CD14-positive monocyte (primary cell): ENCODE measurements at regions not wholly inside any gene's neighbourhood (a gene's known extent, or its start where the extent isn't known, plus 50 kb on each side); places are given as distances from the start of the nearest gene placed in this dataset.

ENCODE experiments used
- DNase-seq, 3 donors: peaks; one replicate each; pipeline ENCODE4 v3.0.0-alpha.2; 2011 to 2022
- H2AFZ ChIP-seq: 2 replicates; pipeline ENCODE4 v1.6.0; 2012; ENCODE audit warnings: mild to moderate bottlenecking, low read depth, low read length, inconsistent platforms; ENCODE audit not compliant: insufficient read depth, poor library complexity, severe bottlenecking
- H3K27ac ChIP-seq, 2 donors: 1 replicate in 1 of 2; 2 replicates in 1 of 2; pipeline ENCODE4 v1.5.1; 2012 to 2013; ENCODE audit warnings: low read length in 2 of 2, control low read depth in 1 of 2, inconsistent platforms in 1 of 2, low read depth in 1 of 2, mild to moderate bottlenecking in 1 of 2
- H3K27me3 ChIP-seq, 2 donors: one replicate each; pipeline versions ENCODE4 v1.6.0 to v1.6.1; 2011 to 2013; ENCODE audit warnings: low read length in 2 of 2; ENCODE audit not compliant: control insufficient read depth in 2 of 2, insufficient read depth in 2 of 2
- H3K36me3 ChIP-seq, 2 donors: replicated peaks in 1 of 2; 1 replicate in 1 of 2; 2 replicates in 1 of 2; pipeline versions ENCODE4 v1.5.1 to v1.6.1; 2012 to 2013; ENCODE audit warnings: low read length in 2 of 2, control low read depth in 1 of 2, inconsistent platforms in 1 of 2, mild to moderate bottlenecking in 1 of 2; ENCODE audit not compliant: insufficient read depth in 2 of 2, control insufficient read depth in 1 of 2
- H3K4me1 ChIP-seq, 2 donors: 1 replicate in 1 of 2; 2 replicates in 1 of 2; pipeline versions ENCODE4 v1.5.1 to v1.6.1; 2012 to 2013; ENCODE audit warnings: low read length in 2 of 2, control low read depth in 1 of 2, inconsistent platforms in 1 of 2, mild to moderate bottlenecking in 1 of 2, moderate library complexity in 1 of 2; ENCODE audit not compliant: insufficient read depth in 2 of 2, control insufficient read depth in 1 of 2
- H3K4me2 ChIP-seq: replicated peaks from 2 replicates; pipeline ENCODE3; 2012; ENCODE audit warnings: low read length, moderate library complexity, mild to moderate bottlenecking; ENCODE audit not compliant: poor library complexity, severe bottlenecking; ENCODE audit errors: extremely low read depth
- H3K4me3 ChIP-seq, 3 experiments: fragments of 200-600 bp in 1 of 3; sonication (generic) in 1 of 3; replicated peaks in 1 of 3; 1 replicate in 2 of 3; 2 replicates in 1 of 3; pipeline ENCODE4 v1.5.1; 2011 to 2013; ENCODE audit warnings: low read length in 3 of 3, mild to moderate bottlenecking in 3 of 3, control low read depth in 2 of 3, low read depth in 2 of 3, inconsistent platforms in 1 of 3, moderate library complexity in 1 of 3
- H3K79me2 ChIP-seq: 2 replicates; pipeline ENCODE4 v1.6.0; 2012; ENCODE audit warnings: mild to moderate bottlenecking, control low read depth, inconsistent platforms, low read length, moderate library complexity; ENCODE audit not compliant: insufficient read depth
- H3K9ac ChIP-seq: 2 replicates; pipeline ENCODE4 v1.6.0; 2017; ENCODE audit warnings: low read length, mild to moderate bottlenecking; ENCODE audit not compliant: insufficient read depth, poor library complexity, severe bottlenecking
- H3K9me3 ChIP-seq, 2 donors: replicated peaks in 1 of 2; 1 replicate in 1 of 2; 2 replicates in 1 of 2; pipeline versions ENCODE4 v1.5.1 to v1.6.1; 2012 to 2013; ENCODE audit warnings: low read length in 2 of 2, control low read depth in 1 of 2; ENCODE audit not compliant: control insufficient read depth in 1 of 2, insufficient read depth in 1 of 2
- H4K20me1 ChIP-seq: 2 replicates; pipeline ENCODE4 v1.6.0; 2012; ENCODE audit warnings: mild to moderate bottlenecking, low read length, control low read depth, moderate library complexity; ENCODE audit not compliant: insufficient read depth
- H3K27ac Mint-ChIP-seq, 7 donors: one replicate each; pipeline ENCODE4 v1.8.0; 2020; ENCODE audit warnings: mild to moderate bottlenecking in 7 of 7, mixed read lengths in 7 of 7, moderate library complexity in 6 of 7, inconsistent platforms in 2 of 7
- H3K27me3 Mint-ChIP-seq, 3 donors: one replicate each; pipeline ENCODE4 v1.8.0; 2021 to 2022; ENCODE audit warnings: low read depth in 3 of 3, mild to moderate bottlenecking in 3 of 3, mixed read lengths in 3 of 3, moderate library complexity in 3 of 3, inconsistent platforms in 1 of 3
- H3K36me3 Mint-ChIP-seq, 2 donors: one replicate each; pipeline ENCODE4 v1.8.0; 2020; ENCODE audit warnings: mixed read lengths in 2 of 2, inconsistent platforms in 1 of 2, mild to moderate bottlenecking in 1 of 2
- H3K4me1 Mint-ChIP-seq: one replicate; pipeline ENCODE4 v1.8.0; 2020; ENCODE audit warnings: mild to moderate bottlenecking, mixed read lengths
- H3K4me3 Mint-ChIP-seq, 2 donors: one replicate each; pipeline ENCODE4 v1.8.0; 2020; ENCODE audit warnings: mild to moderate bottlenecking in 2 of 2, mixed read lengths in 2 of 2, moderate library complexity in 1 of 2
- H3K9me3 Mint-ChIP-seq, 7 donors: one replicate each; pipeline ENCODE4 v1.8.0; 2020 to 2022; ENCODE audit warnings: mixed read lengths in 7 of 7, mild to moderate bottlenecking in 6 of 7, moderate library complexity in 6 of 7, inconsistent platforms in 2 of 7
- WGBS: methylation state at CpG from one replicate; pipeline ENCODE4 v1.1.5; 2013; ENCODE audit warnings: missing lambda C conversion rate; ENCODE audit not compliant: insufficient coverage; 5-methylcytosine and 5-hydroxymethylcytosine counted together
- intact Hi-C, 2 donors: fragments of 100-400 bp; cut with micrococcal nuclease; formaldehyde crosslinking; loops; one replicate each; pipeline versions ENCODE4 v1.15.0 to v1.15.1; 2023
- TF ChIP-seq, protein P1 (sequence below): fragments of 200-600 bp; IDR thresholded peaks from one replicate; pipeline ENCODE4 v1.8.0; 2022; ENCODE audit warnings: antibody characterized with exemption, mild to moderate bottlenecking

- no peaks in the 10 kb centered on the region for H3K9me3 ChIP-seq
- DNase-seq, result no peak
Observed at GRCh38 chr6:33915134-33915533, 111.3 kb upstream of the MLN start.

GRCh38 chr6:33914645-33915044, 110.8 kb upstream of the MLN start:
- TF ChIP-seq, protein P1, sequence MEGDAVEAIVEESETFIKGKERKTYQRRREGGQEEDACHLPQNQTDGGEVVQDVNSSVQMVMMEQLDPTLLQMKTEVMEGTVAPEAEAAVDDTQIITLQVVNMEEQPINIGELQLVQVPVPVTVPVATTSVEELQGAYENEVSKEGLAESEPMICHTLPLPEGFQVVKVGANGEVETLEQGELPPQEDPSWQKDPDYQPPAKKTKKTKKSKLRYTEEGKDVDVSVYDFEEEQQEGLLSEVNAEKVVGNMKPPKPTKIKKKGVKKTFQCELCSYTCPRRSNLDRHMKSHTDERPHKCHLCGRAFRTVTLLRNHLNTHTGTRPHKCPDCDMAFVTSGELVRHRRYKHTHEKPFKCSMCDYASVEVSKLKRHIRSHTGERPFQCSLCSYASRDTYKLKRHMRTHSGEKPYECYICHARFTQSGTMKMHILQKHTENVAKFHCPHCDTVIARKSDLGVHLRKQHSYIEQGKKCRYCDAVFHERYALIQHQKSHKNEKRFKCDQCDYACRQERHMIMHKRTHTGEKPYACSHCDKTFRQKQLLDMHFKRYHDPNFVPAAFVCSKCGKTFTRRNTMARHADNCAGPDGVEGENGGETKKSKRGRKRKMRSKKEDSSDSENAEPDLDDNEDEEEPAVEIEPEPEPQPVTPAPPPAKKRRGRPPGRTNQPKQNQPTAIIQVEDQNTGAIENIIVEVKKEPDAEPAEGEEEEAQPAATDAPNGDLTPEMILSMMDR, result no peak
- H3K4me3 ChIP-seq, result no peak overlapping the region
- Mint-ChIP-seq H3K4me1 (peaks cover 12% of the 10 kb centered on the region), H3K27me3 (peaks cover 7 to 11% (median 11%) of the 10 kb centered on the region in 3 donors), H3K9me3 (peaks cover 0 to 3% (median 0%) of the 10 kb centered on the region in 7 donors), H3K36me3 (no peaks in the 10 kb centered on the region), H3K27ac (peak overlapping the region in 2 of 7 donors; percentile 9 to 20), H3K4me3 (peak overlapping the region in 1 of 2 donors; percentile 61)
- H3K27ac ChIP-seq, result no peak overlapping the region
- no peaks in the 10 kb centered on the region for H3K27me3 ChIP-seq
- H3K9me3 ChIP-seq, result no peaks in the 10 kb centered on the region
- peak in 2 of 3 donors; percentile 13 to 26 for DNase-seq
- H3K36me3 ChIP-seq, result no peaks in the 10 kb centered on the region
- H3K4me1 ChIP-seq, result no peaks in the 10 kb centered on the region
- no peaks in the 10 kb centered on the region for H4K20me1 ChIP-seq
- intact Hi-C loops, result no loop called here
- no peak overlapping the region for H2AFZ ChIP-seq
- no peak overlapping the region for H3K4me2 ChIP-seq
- H3K79me2 ChIP-seq, result no peaks in the 10 kb centered on the region
- WGBS, result 0% methylated on average over 7 of the region's 8 CpGs
- no peak overlapping the region for H3K9ac ChIP-seq

More at GRCh38 chr6:33915134-33915533, 111.3 kb upstream of the MLN start:
- Histone ChIP-seq H4K20me1 (no peaks in the 10 kb centered on the region), H3K4me3 (no peak overlapping the region), H3K27ac (no peak overlapping the region), H3K36me3 (no peaks in the 10 kb centered on the region), H3K79me2 (no peaks in the 10 kb centered on the region), H3K27me3 (no peaks in the 10 kb centered on the region), H3K4me2 (no peak overlapping the region), H3K4me1 (no peaks in the 10 kb centered on the region), H2AFZ (no peak overlapping the region), H3K9ac (no peak overlapping the region)
- 11% methylated on average over 3 of the region's 3 CpGs for WGBS
- H3K27ac Mint-ChIP-seq, result peak overlapping the region in 1 of 7 donors; percentile 9
- TF ChIP-seq, protein P1, result no peak
- no peaks in the 10 kb centered on the region for H3K36me3 Mint-ChIP-seq
- intact Hi-C loops, result no loop called here
- peaks cover 12% of the 10 kb centered on the region for H3K4me1 Mint-ChIP-seq
- H3K4me3 Mint-ChIP-seq, result peak overlapping the region in 1 of 2 donors; percentile 61
- H3K9me3 Mint-ChIP-seq, result peaks cover 0 to 3% (median 0%) of the 10 kb centered on the region in 7 donors
- peaks cover 7 to 12% (median 11%) of the 10 kb centered on the region in 3 donors for H3K27me3 Mint-ChIP-seq
